HUES48 (cell line): ENCODE measurements at regions not wholly inside any gene's neighbourhood (a gene's known extent, or its start where the extent isn't known, plus 50 kb on each side); places are given as distances from the start of the nearest gene placed in this dataset.
A peak's percentile ranks its signal among the peaks of the same experiment; 100 is the strongest.

Experiments used
- H3K27ac ChIP-seq: one replicate; pipeline ENCODE4 v1.7.0; 2013; ENCODE audit warnings: low read depth, low read length, inconsistent platforms
- H3K27me3 ChIP-seq: 2 replicates; pipeline ENCODE4 v1.6.1; 2013; ENCODE audit warnings: mild to moderate bottlenecking, low read length; ENCODE audit not compliant: control insufficient read depth, insufficient read depth
- H3K36me3 ChIP-seq: 2 replicates; pipeline ENCODE4 v1.6.1; 2013; ENCODE audit warnings: low read length; ENCODE audit not compliant: control insufficient read depth, insufficient read depth
- H3K4me1 ChIP-seq: 2 replicates; pipeline ENCODE4 v1.6.1; 2013; ENCODE audit warnings: mild to moderate bottlenecking, low read length; ENCODE audit not compliant: control insufficient read depth, insufficient read depth
- H3K4me3 ChIP-seq: 2 replicates; pipeline ENCODE4 v1.5.1; 2013; ENCODE audit warnings: mild to moderate bottlenecking, low read depth, low read length
- H3K9ac ChIP-seq: 2 replicates; pipeline ENCODE4 v1.6.1; 2013; ENCODE audit warnings: mild to moderate bottlenecking, low read depth, low read length, moderate library complexity
- H3K9me3 ChIP-seq: 2 replicates; pipeline ENCODE4 v1.6.1; 2013; ENCODE audit warnings: low read length; ENCODE audit not compliant: control insufficient read depth, insufficient read depth

DNA sequence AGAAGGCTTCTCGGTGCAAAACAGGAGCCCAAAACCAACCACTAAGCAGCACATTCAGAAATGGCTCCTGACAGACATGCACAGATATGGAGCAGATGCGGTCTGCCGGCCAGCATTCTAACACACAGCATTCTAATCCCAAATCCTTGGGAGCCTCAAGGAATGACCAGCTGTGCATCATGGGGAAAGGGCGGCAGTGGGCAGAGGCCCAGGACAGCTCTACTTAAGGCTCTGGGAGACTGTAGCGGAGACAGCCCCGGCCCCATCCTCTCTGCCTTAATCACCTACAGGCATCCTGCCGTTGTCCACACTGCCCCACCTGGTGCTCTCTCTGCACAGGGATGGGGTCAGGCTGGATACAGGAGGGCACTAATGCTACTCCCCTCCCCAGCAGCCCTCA is 1016.0 kb downstream of the UQCRFS1 start:
- no peak overlapping the region for H3K9ac ChIP-seq
- H3K4me1 ChIP-seq: no peaks in the 10 kb centered on the region
- no peak overlapping the region for H3K4me3 ChIP-seq
- no peaks in the 10 kb centered on the region for H3K9me3 ChIP-seq
- H3K27ac ChIP-seq: no peak overlapping the region
- no peaks in the 10 kb centered on the region for H3K27me3 ChIP-seq
- H3K36me3 ChIP-seq: no peaks in the 10 kb centered on the region

DNA sequence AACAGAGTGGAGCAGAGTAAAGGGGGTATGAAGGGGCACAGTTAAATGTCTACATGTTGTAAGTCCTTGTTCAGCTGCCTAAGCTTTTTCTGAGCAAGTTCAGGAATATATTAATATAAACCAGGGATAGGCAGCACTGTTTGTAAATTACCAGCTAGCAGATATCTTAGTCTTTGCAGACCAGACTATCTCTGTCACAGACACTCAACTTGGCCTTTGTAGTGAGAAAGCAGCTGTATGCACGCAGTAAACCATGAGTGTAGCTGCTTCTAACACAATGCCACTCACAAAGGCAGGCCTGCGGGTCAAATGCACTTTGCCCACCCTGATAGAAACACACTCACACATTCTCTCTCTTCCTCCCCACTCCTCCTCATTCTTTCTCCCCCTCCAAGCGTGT is 1016.9 kb downstream of the UQCRFS1 start:
- no peak overlapping the region for H3K4me3 ChIP-seq
- H3K4me1 ChIP-seq: no peaks in the 10 kb centered on the region
- H3K27me3 ChIP-seq: no peaks in the 10 kb centered on the region
- no peak overlapping the region for H3K27ac ChIP-seq
- no peaks in the 10 kb centered on the region for H3K36me3 ChIP-seq
- H3K9me3 ChIP-seq: no peaks in the 10 kb centered on the region
- H3K9ac ChIP-seq: no peak overlapping the region

DNA sequence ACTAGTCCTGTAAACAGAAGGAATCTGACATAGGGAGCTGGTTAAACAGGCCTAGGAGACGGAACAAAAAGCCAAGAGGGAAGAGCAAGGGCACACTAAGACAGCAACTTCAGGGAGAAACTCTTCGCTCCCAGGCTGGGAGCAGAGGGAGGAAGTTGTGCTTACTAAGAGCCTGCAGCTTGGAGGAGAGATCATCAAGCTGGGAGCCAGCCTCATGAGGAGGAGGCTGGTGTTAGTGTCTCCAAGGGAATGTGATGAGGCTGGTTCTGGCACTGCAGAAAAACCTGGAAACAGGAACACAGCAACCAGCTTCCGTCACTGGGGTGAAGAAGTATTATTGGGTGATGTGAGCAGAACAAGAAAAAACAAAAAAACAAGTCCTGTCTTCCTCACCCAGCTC is 1027.3 kb downstream of the UQCRFS1 start:
- H3K27ac ChIP-seq: no peak overlapping the region
- H3K36me3 ChIP-seq: no peaks in the 10 kb centered on the region
- no peak overlapping the region for H3K4me3 ChIP-seq
- H3K9ac ChIP-seq: no peak overlapping the region
- peaks cover 18% of the 10 kb centered on the region for H3K4me1 ChIP-seq
- H3K27me3 ChIP-seq: no peaks in the 10 kb centered on the region
- peaks cover 5% of the 10 kb centered on the region; the same call in 1 of the 2 replicates for H3K9me3 ChIP-seq

DNA sequence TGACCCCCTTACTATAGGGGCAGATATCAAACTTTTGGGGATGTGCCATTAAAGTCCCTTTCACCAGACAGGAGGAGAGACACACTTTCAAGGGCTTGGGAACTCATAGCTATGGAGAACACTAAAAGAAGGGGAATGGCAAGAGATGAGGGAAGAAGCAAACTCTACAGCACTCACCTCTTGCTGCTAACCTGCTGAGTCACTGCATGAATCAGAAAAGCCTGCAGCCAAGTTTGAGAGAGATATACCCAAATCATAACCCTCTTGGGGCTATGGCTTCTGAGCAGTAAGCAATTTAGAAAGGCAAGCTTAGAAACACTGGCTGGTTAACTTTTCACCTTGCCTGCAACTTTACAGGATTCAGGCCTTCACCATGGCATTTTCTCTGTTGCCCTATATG is 1028.0 kb downstream of the UQCRFS1 start:
- H3K27ac ChIP-seq: no peak overlapping the region
- H3K36me3 ChIP-seq: no peaks in the 10 kb centered on the region
- no peak overlapping the region for H3K4me3 ChIP-seq
- H3K4me1 ChIP-seq: peaks cover 18% of the 10 kb centered on the region
- H3K9me3 ChIP-seq: peaks cover 5% of the 10 kb centered on the region; the same call in 1 of the 2 replicates
- no peaks in the 10 kb centered on the region for H3K27me3 ChIP-seq
- H3K9ac ChIP-seq: no peak overlapping the region

DNA sequence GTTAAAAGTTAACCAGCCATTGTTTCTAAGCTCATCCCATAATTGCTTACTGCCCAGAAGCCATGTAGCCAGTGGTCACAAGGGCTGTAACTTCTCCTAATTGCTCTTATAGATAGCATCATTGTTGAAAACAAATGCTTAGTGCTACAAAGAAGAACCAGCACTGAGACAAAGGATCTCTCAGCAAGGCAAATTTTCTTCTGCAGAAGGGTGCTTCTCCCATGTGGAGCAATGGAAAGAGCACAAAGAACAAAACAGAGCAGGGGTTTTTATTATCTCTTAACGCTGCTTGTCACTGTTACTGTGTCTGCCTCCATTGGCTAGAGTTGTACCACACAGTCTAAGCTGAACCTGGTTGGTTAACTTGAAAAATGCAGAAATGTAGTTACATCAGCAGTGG is 1036.8 kb downstream of the UQCRFS1 start:
- no peak overlapping the region for H3K27ac ChIP-seq
- no peaks in the 10 kb centered on the region for H3K36me3 ChIP-seq
- H3K9ac ChIP-seq: no peak overlapping the region
- H3K4me1 ChIP-seq: no peaks in the 10 kb centered on the region
- H3K4me3 ChIP-seq: no peak overlapping the region
- no peaks in the 10 kb centered on the region for H3K27me3 ChIP-seq
- H3K9me3 ChIP-seq: peaks cover 28% of the 10 kb centered on the region

DNA sequence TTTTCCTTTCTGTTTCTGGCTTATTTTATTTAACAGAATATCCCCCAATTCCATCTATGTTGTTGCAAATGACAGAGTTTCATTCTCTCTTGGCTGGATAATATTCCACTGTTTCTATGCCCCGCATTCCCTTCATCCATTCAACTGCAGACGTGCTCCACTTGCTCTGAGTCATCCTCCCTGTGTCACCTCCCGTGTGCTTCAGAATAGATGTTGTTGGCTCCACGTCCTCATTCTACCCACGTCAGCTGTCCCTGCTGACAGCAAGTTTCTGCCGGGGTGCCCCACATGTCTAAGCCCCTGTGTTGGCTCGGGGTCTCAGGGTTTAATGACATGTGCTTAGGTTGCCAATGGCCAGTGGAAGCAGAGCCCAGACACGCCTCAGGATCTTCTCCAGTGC is 1041.0 kb downstream of the UQCRFS1 start:
- no peak overlapping the region for H3K4me3 ChIP-seq
- H3K36me3 ChIP-seq: no peaks in the 10 kb centered on the region
- peaks cover 19% of the 10 kb centered on the region for H3K9me3 ChIP-seq
- H3K27me3 ChIP-seq: no peaks in the 10 kb centered on the region
- peaks cover 37% of the 10 kb centered on the region for H3K4me1 ChIP-seq
- no peak overlapping the region for H3K27ac ChIP-seq
- H3K9ac ChIP-seq: no peak overlapping the region

DNA sequence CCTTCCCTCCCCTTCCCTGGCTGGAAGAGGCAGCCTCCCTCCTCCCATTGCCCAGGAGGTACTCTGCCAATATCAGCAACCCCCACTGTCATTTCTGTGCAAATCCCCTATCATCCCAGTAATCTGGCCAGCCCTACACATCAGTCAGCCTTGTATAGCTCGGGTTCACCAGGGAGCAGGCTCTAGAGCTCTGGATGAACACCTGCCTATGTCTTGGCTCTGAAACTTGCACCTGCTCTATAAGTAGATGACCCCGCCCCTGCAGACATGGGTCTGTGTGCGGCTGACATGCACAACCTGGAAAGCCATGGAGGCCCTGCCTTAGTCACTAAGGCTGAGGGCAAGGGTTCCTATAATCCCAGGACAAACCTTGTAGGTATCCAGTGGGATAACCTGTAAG is 1042.9 kb downstream of the UQCRFS1 start:
- Histone ChIP-seq H3K9me3 (0 out of 2 replicates have a peak, but pooled peaks cover 1% of the 10 kb centered on the region), H3K4me1 (peaks cover 37% of the 10 kb centered on the region), H3K36me3 (no peaks in the 10 kb centered on the region), H3K4me3 (peak overlapping the region; percentile 0; the same call in 1 of the 2 replicates), H3K9ac (no peak overlapping the region), H3K27ac (peak overlapping the region; percentile 92), H3K27me3 (no peaks in the 10 kb centered on the region)

DNA sequence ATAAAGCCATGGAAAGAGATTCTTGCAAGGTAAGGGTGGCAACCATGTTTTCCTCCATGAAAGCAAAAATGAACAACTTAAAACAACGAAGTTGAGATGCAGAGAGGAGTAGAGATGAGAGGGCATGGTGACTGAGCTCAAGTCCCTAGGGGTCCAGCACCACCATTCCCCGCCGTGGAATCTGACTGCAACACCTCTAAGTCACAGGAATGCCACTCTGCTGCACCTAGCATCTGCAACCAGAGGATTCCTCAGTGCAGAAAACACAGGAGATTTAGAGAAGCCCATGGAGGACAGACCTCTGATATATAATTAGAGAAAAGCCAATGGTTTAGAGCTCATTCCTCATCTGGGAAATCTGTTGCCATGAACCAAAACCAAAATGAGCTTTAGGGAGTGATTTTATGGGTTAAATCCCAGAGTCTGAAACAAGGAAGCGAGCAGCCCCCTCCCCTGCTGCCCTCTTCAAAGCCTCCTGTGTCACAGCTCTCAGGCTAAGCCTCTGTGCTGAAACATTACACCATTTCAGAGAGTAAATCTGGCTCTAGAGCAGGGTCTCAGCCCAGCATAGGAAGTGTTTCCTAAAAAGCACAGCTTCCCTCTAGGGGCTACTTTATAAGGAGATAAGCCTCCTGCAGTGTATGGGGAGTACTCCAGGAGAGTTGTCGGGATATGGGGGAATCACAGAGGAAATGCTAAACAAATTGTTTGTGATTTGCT is 1043.6 kb downstream of the UQCRFS1 start:
- peak overlapping the region; percentile 0; the same call in 1 of the 2 replicates for H3K4me3 ChIP-seq
- H3K27me3 ChIP-seq: no peaks in the 10 kb centered on the region
- H3K9me3 ChIP-seq: no peaks in the 10 kb centered on the region
- H3K36me3 ChIP-seq: no peaks in the 10 kb centered on the region
- H3K4me1 ChIP-seq: peaks cover 37% of the 10 kb centered on the region
- H3K9ac ChIP-seq: 0 out of 2 replicates have a peak overlapping the region, but pooled peaks have one; percentile 10
- peak overlapping the region; percentile 92 for H3K27ac ChIP-seq

DNA sequence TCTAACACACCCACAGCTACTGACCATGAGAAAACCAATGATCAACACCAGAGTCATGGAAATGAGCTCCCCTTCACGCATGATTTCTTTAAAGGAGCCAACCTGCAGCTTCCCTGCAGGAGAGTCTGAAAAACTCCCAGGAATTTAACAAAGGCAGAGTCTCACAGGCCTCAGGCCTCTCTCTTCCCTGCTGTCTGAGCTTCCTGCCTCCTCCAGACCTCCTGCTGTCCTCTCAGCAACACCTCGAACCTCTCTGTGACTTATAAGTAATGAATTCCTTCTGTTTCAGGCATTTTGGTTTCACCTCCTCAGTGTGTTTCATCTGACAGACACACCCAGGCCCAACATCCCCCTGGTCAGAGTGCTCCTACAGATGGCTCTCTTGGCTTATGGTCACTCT is 1044.4 kb downstream of the UQCRFS1 start:
- no peak overlapping the region; the same call in 1 of the 2 replicates for H3K4me3 ChIP-seq
- peaks cover 42% of the 10 kb centered on the region for H3K4me1 ChIP-seq
- no peaks in the 10 kb centered on the region for H3K36me3 ChIP-seq
- no peaks in the 10 kb centered on the region for H3K27me3 ChIP-seq
- peak overlapping the region; percentile 92 for H3K27ac ChIP-seq
- H3K9ac ChIP-seq: peak overlapping the region; percentile 33; the same call in 1 of the 2 replicates
- H3K9me3 ChIP-seq: no peaks in the 10 kb centered on the region

DNA sequence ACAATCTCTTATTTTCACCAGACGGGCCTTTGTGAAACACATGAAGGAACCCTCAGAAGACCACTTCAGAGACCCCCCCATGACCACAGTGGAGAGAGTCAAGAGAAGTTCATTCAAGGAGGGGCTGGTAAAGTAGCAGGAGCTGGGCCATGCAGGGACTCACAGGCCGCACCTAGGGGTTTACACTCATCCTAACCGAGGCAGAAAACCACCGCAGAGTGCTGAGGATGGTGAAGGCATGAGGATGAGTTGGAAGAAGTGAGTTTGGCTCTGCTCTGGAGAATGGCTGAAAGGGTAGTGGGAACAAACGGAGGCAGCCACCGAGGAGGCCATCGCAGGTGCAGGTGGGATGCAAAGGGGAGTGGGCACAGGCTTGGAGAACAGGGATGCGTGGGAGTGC is 1046.9 kb downstream of the UQCRFS1 start:
- no peak overlapping the region for H3K9ac ChIP-seq
- no peak overlapping the region for H3K27ac ChIP-seq
- H3K36me3 ChIP-seq: no peaks in the 10 kb centered on the region
- H3K4me3 ChIP-seq: no peak overlapping the region
- no peaks in the 10 kb centered on the region for H3K27me3 ChIP-seq
- H3K9me3 ChIP-seq: no peaks in the 10 kb centered on the region
- H3K4me1 ChIP-seq: peaks cover 46% of the 10 kb centered on the region

DNA sequence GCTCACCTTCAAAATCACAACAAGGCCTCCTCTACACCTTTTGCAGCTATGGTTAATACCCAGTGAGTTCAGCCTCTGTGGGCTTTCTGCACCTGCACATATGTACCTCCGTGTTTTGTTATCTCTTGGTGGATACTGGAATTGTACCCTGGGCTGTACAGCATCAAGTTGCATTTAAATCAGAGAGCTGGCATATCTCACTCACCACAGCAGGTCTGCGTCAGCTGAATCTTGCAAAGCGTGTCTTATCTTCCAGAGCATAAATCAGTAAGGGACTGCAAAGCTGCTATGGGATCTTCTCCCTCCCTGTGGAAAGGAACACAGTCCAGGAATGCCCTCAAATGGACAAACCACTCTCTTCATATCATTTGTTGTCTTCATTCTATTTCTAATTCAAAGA is 1048.7 kb downstream of the UQCRFS1 start:
- H3K4me3 ChIP-seq: no peak overlapping the region
- H3K9ac ChIP-seq: no peak overlapping the region
- no peak overlapping the region for H3K27ac ChIP-seq
- H3K36me3 ChIP-seq: no peaks in the 10 kb centered on the region
- H3K27me3 ChIP-seq: no peaks in the 10 kb centered on the region
- 0 out of 2 replicates have a peak, but pooled peaks cover 2% of the 10 kb centered on the region for H3K9me3 ChIP-seq
- H3K4me1 ChIP-seq: peaks cover 29% of the 10 kb centered on the region
